GM18873 (cell line): ENCODE measurements at regions not wholly inside any gene's neighbourhood (a gene's known extent, or its start where the extent isn't known, plus 50 kb on each side); places are given as distances from the start of the nearest gene placed in this dataset.
"Not testable (repeated sequence)": the region's sequence is repeated elsewhere in the genome, so short reads cannot be mapped to it uniquely, and the experiment has no call there.

Source experiments
- ATAC-seq: cut with Tn5 transposase; IDR thresholded peaks from one replicate; pipeline ENCODE4 v1.9.1; 2021; ENCODE audit warnings: mild to moderate bottlenecking, moderate library complexity, moderate number of reproducible peaks; ENCODE audit not compliant: unreplicated experiment, low FRiP score

GRCh38 chr13:54965881-54966280 lies 1937.3 kb downstream of the OLFM4 start:
- ATAC-seq: no peak

DNA sequence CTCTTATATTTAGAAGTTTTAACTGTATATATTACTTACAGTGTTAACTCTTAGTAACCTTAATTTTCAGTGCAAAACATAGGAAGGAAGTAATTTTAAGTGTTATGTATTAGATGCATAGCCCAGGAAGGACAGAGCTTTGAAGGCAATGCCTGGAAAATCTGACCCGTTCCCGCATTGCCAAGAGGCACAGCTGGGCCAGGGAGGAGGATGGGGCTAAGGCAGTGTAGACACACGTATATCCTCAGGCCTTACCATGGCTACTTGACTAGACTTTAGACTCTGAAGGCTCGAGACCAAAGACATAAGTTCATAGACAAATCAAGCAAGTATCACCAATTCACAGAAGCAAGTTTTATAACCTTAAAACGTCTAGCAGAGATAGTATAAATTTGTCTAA lies 1944.2 kb downstream of the OLFM4 start:
- ATAC-seq: no peak

- ATAC-seq: no peak
Observed at GRCh38 chr13:54975676-54976075, 1947.1 kb downstream of the OLFM4 start.

DNA sequence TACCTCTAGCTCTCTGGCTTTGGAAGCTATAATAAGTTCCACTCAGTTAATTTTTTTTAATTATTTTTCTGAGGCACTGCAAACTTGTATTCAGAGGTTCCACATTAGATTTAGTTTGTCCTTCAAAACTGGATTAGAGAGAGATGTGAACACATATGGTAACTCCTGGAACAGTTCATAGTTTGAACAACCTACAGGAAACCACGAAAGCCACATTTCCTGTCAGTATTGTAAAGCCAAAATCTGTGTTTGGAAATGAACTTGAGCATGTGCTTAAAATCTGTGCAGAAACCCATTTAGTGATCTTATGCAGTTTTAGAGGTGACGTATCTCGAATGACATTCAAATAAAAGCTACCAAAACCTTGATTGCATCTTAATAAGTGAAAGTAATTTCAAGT lies 1952.0 kb downstream of the OLFM4 start:
- ATAC-seq: no peak

DNA sequence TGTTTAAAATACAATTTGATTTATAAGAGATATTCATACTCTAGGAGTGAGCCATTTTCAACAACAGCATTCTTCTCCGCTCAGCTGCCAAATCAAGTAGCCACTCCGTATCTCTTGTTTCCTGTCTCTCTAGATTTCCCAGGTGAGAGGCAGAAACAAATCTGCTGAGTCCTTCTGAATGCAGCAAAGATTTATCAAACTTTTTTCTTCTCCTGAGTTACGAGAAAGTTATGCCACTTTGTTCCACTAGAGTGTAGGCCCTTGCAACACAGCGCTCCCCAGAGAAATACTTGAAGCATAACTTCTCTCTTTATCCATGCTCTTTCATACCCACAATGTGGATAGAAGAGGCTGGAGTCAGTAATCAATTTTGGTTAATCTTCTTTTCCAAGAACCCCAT lies 1960.8 kb downstream of the OLFM4 start:
- no peak for ATAC-seq

DNA sequence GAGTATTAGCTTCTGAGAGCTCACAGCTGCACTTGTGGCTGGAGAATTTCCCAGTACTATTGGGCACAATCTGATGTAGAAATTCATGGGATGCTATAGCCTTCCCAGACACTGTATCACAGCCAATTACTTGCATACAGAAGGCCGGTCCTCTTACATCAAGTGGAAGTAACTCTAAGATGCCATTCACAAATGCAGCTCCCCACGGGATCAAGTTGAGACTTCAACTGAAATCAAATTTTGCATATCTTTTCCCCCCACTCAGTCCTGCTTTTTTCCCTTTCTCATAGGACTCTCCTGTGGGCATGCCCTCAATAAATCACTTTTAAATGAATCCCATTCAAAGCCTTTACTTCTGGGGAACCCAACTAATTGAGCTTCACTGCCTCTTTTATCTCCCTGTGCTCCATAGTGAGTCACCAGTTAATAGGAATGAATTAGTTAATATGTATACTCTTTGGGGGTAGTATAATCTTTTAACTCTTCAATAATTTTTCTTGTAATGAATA lies 1970.8 kb downstream of the OLFM4 start:
- no peak for ATAC-seq

GRCh38 chr13:55000043-55000442 lies 1971.4 kb downstream of the OLFM4 start:
- ATAC-seq: no peak

DNA sequence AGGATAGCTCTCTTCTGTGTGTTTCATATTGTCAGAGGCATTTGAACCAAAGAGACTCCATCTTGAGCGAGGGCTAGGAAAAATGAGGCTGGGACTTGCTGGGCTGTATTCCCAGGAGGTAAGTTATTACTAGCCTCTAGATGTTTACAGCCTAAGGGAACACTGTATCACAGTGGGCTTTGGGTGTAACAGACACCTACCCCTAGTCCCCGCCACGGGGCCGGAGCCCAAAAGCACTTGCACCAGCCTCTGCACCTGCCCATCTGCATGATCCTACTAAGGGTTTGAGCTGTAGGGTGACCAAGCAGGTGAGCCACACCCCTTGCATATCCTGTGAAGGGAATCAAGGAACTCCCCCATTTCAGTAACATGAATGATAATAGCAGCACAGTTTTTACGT lies 1972.2 kb downstream of the OLFM4 start:
- no peak for ATAC-seq

DNA sequence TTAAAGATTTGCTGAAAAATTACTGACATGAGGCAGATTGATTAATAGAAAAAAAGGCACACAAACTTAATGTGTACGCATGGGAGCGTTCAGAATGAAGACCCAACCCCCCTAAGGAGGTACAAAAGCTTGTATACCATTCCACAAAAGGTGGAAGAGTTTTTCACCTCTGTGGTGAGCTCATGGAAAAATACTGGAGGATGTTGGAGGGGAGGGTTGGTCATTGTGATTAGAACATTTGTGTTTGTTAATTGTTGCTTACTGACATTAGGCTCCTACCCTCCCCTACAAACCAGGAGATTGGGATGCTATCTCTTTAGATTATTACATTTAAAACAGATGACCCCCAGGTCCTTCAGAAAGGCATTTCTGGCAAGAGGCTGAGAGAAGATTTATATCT lies 1973.3 kb downstream of the OLFM4 start:
- no peak for ATAC-seq

- ATAC-seq: no peak
Observed at GRCh38 chr13:55007681-55008080, 1979.1 kb downstream of the OLFM4 start.

DNA sequence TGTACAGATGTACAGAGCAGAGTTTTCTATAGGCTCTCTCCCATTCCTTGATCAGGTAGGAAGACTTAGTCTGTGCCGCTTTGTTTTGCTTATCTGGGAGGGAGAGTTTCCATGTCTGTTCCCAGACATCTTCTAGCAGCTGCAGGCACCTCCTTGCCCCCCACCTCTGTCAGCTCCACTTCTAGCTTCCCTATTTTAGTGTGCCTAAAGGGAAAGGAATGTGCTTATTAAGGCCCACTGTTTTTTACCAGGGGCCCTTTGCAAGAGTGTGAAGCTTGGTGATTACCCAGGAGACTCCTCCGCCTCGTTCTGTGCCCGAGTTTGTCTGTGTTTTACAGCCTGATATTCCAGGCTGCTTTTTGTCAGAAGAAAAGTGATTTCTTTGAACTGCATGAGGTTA lies 1984.4 kb downstream of the OLFM4 start:
- ATAC-seq: no peak

DNA sequence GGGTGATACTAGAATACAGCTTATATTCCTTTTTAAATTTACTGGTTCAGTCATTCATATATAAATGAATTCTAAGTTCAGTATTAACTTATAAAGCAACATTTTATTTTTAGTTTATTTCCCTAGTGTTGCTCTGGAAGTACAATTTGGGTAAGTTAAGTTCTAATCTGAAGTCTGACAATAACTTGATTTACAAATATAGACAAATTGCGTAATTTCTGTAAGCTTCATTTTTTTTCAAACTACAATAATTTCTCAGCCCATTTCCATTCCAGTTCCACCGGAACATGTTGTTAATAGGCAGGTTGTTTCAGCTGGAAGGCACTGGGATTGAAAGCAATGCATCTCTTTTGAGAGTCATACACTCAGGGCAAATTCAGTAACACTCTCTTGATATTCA lies 2000.7 kb downstream of the OLFM4 start:
- ATAC-seq: no peak

GRCh38 chr13:55038230-55038629 lies 2009.6 kb downstream of the OLFM4 start:
- ATAC-seq: no peak

DNA sequence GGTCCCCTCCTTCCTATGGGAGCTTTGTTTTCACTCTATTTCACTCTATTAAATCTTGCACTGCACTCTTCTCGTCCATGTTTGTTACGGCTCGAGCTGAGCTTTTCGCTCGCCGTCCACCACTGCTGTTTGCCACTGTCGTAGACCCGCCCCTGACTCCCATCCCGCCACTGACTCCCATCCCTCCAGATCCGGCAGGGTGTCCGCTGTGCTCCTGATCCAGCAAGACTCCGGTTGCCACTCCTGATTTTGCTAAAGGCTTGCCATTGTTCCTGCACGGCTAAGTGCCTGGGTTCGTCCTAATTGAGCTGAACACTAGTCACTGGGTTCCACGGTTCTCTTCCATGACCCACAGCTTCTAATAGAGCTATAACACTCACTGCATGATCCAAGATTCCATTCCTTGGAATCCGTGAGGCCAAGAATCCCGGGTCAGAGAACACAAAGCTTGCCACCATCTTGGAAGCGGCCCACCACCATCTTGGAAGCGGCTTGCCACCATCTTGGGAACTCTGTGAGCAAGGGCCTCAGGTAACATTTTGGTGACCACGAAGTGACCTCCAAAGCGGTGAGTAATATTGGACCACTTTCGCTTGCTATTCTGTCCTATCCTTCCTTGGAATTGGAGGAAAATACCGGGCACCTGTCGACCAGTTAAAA lies 2025.4 kb downstream of the OLFM4 start:
- not testable (repeated sequence) for ATAC-seq

GRCh38 chr13:55055666-55056065 lies 2027.1 kb downstream of the OLFM4 start:
- ATAC-seq: not testable (repeated sequence)

GRCh38 chr13:55062662-55063061 lies 2034.0 kb downstream of the OLFM4 start:
- ATAC-seq: no peak

GRCh38 chr13:55067946-55068345 lies 2039.3 kb downstream of the OLFM4 start:
- ATAC-seq: no peak

- ATAC-seq: no peak
Observed at GRCh38 chr13:55069746-55070145, 2041.1 kb downstream of the OLFM4 start.

- no peak for ATAC-seq
Observed at GRCh38 chr13:55073000-55073399, 2044.4 kb downstream of the OLFM4 start.

- ATAC-seq: no peak
Observed at GRCh38 chr13:55084630-55085029, 2056.0 kb downstream of the OLFM4 start.

GRCh38 chr13:55087085-55087484 lies 2053.6 kb upstream of the PRR20A start:
- no peak for ATAC-seq

- no peak for ATAC-seq
Observed at GRCh38 chr13:55090612-55091011, 2050.1 kb upstream of the PRR20A start.

GRCh38 chr13:55091172-55091571 lies 2049.5 kb upstream of the PRR20A start:
- no peak for ATAC-seq
